ENCODE measurements at regions not wholly inside any gene's neighbourhood (a gene's known extent, or its start where the extent isn't known, plus 50 kb on each side); places are given as distances from the start of the nearest gene placed in this dataset.

DNA sequence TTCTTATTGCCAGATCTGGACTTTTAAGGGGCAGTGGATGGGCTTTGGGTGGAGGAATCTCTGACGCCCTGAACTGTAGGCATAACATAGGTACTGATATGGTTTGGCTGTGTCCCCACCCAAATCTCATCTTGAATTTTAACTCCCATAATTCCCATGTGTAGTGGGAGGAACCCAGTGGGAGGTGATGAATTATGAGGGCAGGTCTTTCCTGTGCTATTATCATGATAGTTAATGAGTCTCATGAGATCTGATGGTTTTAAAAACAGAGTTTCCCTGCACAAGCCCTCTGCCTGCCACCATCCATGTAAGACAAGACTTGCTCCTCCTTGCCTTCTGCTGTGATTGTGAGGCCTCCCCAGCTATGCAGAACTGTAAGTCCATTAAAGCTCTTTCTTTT lies 160.0 kb upstream of the CRY1 start:
- no peak for DNase-seq (ENCODE audit: low read depth)
- in situ Hi-C loops (cut with HindIII; ENCODE audit: low pct_unique_long_range_greater_than_20kb, low sequenced_read_pairs): no loop called here

GRCh38 chr12:107254258-107254856 lies 161.0 kb upstream of the CRY1 start:
- in situ Hi-C loops (cut with HindIII; ENCODE audit: low pct_unique_long_range_greater_than_20kb, low sequenced_read_pairs): no loop called here
- no peak for DNase-seq (ENCODE audit: low read depth)

GRCh38 chr12:107258780-107259179 lies 165.4 kb upstream of the CRY1 start:
- in situ Hi-C loops (cut with HindIII; ENCODE audit: low pct_unique_long_range_greater_than_20kb, low sequenced_read_pairs): no loop called here
- DNase-seq (ENCODE audit: low read depth): no peak

GRCh38 chr12:107263980-107264379 lies 170.6 kb upstream of the CRY1 start:
- in situ Hi-C loops (cut with HindIII; ENCODE audit: low pct_unique_long_range_greater_than_20kb, low sequenced_read_pairs): no loop called here
- DNase-seq (ENCODE audit: low read depth): no peak

DNA sequence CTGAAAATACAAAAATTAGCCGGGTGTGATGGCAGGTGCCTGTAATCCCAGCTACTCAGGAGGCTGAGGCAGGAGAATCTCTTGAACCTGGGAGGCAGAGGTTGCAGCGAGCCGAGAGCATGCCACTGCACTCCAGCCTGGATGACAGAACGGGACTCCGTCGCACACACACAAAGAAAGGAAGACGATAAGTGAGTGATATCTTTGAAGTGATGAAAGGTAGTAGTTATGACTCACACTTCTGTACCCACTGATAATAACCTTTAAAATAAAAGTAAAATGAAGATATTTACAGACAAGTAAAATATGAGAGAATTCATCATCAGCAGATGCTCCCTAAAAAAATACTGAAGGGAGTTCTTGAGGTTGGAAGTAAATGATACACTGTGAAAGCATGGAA lies 171.3 kb upstream of the CRY1 start:
- no peak for DNase-seq (ENCODE audit: low read depth)
- in situ Hi-C loops (cut with HindIII; ENCODE audit: low pct_unique_long_range_greater_than_20kb, low sequenced_read_pairs): no loop called here

DNA sequence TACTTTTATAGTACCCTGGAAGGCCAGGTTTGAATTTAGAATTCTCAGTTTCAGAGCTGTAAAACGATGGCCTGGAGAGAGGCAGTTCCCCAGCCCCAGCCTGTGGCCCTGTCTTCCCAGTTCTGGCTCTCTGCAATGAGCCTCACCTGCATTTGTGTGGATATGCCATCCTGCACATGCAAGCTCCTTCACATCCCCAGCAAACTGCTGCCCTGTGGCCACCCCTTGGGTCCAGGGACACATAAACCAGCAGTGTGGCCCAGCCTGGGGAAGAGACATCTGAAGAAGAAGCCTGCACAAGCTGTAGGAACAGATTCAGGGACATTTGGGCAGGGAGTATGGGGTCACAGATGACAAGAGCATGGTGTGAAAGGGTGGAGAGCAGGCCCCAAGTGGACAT lies 174.3 kb upstream of the CRY1 start:
- no peak for DNase-seq (ENCODE audit: low read depth)
- in situ Hi-C loops (cut with HindIII; ENCODE audit: low pct_unique_long_range_greater_than_20kb, low sequenced_read_pairs): no loop called here

GRCh38 chr12:107271523-107271922 lies 178.2 kb upstream of the CRY1 start:
- no peak for DNase-seq (ENCODE audit: low read depth)
- in situ Hi-C loops (cut with HindIII; ENCODE audit: low pct_unique_long_range_greater_than_20kb, low sequenced_read_pairs): no loop called here

GRCh38 chr12:107275530-107275929 lies 182.2 kb upstream of the CRY1 start:
- in situ Hi-C loops (cut with HindIII; ENCODE audit: low pct_unique_long_range_greater_than_20kb, low sequenced_read_pairs): no loop called here

DNA sequence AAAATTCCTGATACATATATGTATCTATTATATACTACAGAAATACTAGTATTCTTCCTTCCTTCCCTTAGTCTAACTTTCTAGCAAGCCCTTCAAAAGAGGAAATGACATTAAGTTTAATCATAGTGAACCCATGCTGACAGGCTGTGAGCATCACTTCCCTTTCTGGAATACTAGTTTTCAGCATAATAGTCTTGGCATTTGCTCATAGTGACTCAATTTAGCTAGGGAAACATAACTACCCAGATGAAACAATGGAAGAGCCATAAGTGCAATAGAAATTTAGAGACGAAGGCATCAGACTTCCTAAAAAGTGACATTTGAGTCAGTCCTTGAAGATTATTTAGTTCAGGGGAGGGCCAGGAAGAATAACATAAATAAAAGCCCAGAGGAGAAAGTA lies 184.5 kb upstream of the CRY1 start:
- in situ Hi-C loops (cut with HindIII; ENCODE audit: low pct_unique_long_range_greater_than_20kb, low sequenced_read_pairs): no loop called here
- DNase-seq (ENCODE audit: low read depth): no peak

More at GRCh38 chr12:107275530-107275929, 182.2 kb upstream of the CRY1 start:
- no peak for DNase-seq (ENCODE audit: low read depth)

- DNase-seq (ENCODE audit: low read depth): no peak
- in situ Hi-C loops (cut with HindIII; ENCODE audit: low pct_unique_long_range_greater_than_20kb, low sequenced_read_pairs): no loop called here
Measured at GRCh38 chr12:107282628-107283027, 189.3 kb upstream of the CRY1 start.

DNA sequence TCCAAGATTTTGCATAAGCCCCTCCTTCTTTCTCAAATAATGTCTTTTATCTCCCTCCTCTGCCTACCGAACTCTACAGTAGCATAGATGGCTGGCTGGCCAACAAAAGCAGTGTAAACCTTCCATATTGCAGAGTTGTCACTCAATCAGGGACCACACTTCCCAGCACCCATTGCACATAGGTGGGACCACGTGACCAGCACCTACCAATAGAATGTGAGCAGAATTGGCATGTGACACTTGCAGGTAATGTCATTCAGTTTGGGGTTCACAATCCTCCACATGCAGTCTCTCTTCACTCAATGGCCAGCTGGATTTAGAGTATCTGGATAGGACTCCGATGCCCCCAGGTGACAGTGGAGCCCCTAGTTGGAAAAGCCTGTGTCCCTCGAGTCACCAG lies 190.3 kb upstream of the CRY1 start:
- in situ Hi-C loops (cut with HindIII; ENCODE audit: low pct_unique_long_range_greater_than_20kb, low sequenced_read_pairs): no loop called here
- no peak for DNase-seq (ENCODE audit: low read depth)

GRCh38 chr12:107284692-107285091 lies 191.3 kb upstream of the CRY1 start:
- in situ Hi-C loops (cut with HindIII; ENCODE audit: low pct_unique_long_range_greater_than_20kb, low sequenced_read_pairs): no loop called here
- no peak for DNase-seq (ENCODE audit: low read depth)

DNA sequence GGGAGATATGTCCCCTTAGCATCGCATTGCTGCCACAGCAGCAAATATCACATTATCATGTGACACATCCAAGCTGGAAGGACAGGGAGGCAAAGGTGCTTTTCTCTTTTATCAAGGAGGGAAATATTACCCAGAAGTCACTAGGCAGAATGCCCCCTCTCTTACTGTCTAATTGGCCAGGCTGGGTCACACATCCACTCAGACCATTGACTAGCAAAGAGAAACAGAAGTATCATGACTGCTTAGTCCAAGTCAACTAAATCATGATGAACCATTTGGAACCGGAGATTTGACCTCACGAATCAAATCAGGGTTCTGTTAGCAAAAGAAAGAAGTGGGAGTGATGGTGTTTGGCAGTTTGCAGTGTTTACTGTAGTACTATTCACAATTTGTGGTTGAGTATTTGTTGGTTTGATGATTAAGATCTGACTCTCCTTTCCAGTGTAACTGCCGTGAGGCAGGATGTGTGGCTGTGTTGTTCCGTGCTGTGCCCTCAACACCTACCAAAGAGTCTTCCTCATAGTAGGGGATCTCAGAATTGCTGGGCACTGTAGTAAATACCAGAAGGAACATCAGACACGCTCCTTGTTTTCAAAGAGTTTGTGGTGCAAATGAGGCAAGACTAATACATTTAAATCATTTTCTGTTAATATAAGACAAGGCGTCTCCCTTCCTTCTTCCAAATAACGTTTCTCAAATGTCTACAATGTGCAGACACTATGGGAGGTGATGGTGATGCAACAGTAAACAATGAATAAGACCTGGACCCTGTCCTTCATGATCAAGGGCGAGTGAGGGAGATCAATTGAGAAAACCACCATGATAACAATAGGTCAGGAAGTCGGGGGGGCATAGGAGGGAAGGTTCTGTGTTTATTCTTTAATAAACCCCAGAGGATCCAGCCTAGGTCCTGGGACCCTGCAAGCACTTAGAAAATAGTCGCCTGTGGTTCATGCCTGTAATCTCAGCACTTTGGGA lies 194.4 kb upstream of the CRY1 start:
- in situ Hi-C loops (cut with HindIII; ENCODE audit: low pct_unique_long_range_greater_than_20kb, low sequenced_read_pairs): no loop called here
- no peak for DNase-seq (ENCODE audit: low read depth)

DNA sequence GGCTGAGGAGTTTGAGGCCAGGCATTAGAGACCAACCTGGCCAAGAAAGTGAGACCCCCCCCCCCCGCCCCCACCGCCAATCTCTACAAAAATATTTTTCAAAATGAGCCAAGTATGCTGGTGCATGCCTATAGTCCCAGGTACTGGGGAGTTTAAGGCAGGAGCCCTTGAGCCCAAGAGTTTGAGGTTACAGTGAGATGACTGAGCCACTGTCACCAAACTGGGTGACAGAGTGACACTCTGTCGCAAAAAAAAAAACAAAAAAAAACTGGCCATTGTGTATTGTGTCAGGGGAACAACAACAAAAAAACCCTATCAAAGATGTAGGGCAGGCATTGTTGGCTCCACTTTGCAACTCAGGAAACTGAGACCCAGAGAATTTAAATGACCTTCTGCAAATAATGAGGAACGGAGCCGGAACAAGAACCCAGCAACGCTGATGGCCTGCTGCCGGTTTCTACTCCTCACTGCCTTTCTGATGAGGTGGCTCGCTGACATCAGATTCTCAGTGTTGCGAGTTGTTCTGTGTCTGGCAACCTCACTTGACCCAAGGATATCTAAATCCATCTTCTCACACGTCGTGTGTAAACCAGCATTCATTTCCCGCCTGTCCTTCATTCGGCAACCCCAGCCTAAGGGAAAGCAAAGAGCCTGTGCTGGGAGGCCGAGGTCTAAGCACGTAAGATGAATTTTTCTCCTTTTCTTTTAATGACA lies 195.2 kb upstream of the CRY1 start:
- in situ Hi-C loops (cut with HindIII; ENCODE audit: low pct_unique_long_range_greater_than_20kb, low sequenced_read_pairs): no loop called here
- no peak for DNase-seq (ENCODE audit: low read depth)

DNA sequence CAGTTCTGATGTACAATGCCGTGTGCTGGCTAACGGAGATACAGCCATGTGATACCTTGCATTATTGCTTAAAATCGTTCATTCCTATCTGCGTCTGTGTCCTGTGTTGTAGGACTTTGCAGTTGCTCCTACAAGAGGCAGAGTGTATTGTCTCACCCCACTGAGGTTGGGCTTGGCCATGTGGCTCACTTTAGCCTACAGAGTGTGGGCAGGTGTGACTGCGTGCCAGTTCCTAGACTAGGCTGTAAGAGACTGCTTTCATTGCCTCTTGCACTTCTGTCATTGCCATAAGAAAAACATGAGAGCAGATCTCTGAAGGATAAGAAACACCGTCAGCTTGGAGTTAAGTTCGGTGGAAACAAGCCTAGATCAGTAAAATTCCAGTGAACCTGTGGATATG lies 197.7 kb upstream of the CRY1 start:
- DNase-seq (ENCODE audit: low read depth): no peak
- in situ Hi-C loops (cut with HindIII; ENCODE audit: low pct_unique_long_range_greater_than_20kb, low sequenced_read_pairs): no loop called here

- in situ Hi-C loops (cut with HindIII; ENCODE audit: low pct_unique_long_range_greater_than_20kb, low sequenced_read_pairs): no loop called here
- peak; percentile 75 for DNase-seq (ENCODE audit: low read depth)
Measured at GRCh38 chr12:107296681-107297089, 203.3 kb upstream of the CRY1 start.

DNA sequence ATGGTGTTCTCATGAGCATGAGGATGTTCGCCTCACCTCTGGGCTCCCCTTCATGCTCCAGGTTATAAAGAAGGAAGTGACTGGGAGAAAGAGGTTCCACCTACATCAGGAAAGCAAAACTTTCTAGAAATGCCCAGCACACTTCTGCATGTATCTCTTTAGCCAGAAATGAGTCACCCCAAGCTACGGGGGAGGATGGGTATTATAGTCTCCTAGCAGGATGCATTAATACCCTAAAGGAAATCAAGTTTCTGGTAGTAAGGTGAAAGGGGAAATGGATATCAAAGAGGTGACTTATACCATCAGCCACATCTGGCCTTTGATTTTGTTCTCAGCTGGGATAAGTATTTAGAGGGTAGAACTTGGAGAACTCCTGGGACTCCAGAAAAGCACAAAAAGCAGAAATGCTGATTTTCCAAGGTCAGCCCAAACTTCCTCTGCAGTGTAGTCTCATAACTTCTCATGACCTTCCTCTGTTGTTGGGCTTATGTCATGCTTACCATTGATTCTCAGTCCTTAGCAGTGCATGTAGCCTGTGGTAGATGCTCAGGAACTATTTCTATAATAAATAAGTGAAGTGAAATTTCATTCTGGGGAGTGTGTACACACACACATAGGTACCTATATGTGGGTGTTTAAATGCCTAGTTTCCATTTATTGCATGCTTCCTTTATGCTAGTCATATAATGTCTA lies 209.4 kb upstream of the CRY1 start:
- DNase-seq (ENCODE audit: low read depth): no peak
- in situ Hi-C loops (cut with HindIII; ENCODE audit: low pct_unique_long_range_greater_than_20kb, low sequenced_read_pairs): loop anchor here (25.0 kb wide), 1 partner anchor 165 kb away; no protein-coding TSS in a partner anchor
